ENCODE measurements at regions not wholly inside any gene's neighbourhood (a gene's known extent, or its start where the extent isn't known, plus 50 kb on each side); places are given as distances from the start of the nearest gene placed in this dataset.

DNA sequence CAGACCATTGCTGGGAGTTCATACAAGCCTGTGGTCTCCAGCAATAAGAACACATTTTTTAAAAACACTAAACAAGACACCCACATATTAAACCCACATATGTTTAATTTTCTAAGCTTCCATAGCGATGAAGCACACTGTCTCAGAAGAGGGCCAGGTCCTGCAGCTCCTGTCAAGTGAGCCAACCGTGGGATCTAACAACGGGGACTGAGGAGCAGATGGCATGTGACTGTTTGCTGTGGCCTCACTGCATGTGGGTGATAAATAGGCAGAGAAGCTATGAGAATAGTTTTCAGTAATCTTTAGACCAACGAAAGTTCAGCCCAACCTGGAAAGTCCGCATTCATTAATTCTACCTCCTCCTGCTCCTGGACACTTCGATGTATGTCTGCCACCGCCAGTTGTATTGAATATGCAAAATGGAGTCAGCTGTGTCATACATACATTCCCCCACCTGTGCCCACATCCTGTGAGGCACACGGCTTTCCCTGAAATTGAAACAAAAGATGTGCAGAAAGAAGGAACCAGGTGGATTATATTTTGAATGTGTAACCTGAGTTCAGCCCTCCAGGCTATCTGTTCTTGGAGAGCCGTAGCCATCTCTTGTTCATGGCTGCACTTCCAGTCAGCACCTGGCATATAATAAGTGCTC, 88.2 kb downstream of the MIS18A start:
- TF ChIP-seq, protein P1, sequence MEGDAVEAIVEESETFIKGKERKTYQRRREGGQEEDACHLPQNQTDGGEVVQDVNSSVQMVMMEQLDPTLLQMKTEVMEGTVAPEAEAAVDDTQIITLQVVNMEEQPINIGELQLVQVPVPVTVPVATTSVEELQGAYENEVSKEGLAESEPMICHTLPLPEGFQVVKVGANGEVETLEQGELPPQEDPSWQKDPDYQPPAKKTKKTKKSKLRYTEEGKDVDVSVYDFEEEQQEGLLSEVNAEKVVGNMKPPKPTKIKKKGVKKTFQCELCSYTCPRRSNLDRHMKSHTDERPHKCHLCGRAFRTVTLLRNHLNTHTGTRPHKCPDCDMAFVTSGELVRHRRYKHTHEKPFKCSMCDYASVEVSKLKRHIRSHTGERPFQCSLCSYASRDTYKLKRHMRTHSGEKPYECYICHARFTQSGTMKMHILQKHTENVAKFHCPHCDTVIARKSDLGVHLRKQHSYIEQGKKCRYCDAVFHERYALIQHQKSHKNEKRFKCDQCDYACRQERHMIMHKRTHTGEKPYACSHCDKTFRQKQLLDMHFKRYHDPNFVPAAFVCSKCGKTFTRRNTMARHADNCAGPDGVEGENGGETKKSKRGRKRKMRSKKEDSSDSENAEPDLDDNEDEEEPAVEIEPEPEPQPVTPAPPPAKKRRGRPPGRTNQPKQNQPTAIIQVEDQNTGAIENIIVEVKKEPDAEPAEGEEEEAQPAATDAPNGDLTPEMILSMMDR (IDR thresholded peaks at IDR 0.05; ENCODE audit: borderline replicate concordance): no peak
- intact Hi-C loops (cut with micrococcal nuclease): no loop called here

DNA sequence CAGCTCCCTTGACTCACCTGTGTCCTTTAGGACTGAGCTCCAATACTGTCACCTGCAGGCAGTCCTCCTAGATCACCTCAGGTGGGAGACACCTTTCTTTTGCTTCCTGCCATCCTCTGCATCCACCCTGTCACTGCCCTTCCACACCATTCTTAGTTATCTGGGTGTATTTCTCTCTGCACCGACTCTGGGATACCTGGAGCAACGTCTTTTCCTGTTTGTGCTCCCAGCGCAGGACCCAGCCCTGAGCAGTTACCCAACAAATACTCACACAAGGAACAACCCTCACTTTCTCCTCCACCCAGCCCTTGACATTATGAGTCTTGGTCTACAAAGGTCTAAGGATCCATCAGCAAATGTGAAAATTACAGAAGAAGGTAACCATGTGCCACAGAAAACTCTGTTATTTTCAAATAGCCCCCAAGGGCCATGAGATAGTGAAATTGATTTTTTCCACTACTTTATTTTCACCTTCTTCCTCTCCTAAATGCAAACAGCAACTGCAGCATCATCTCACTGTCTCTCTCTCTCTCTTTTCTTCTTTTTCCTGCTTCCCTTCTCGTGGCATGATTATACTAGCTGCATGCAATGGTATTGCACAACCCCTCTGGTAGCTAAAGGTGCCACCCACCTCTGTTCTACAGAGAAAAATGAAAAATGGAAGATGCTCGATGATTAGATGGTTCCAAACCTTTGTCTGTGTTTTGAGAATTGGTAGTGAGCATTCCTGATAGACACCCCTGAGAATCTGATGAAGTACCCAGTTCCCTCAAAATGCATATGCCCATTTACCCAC, 89.0 kb downstream of the MIS18A start:
- TF ChIP-seq, protein P1 (IDR thresholded peaks at IDR 0.05; ENCODE audit: borderline replicate concordance): no peak
- DNase-seq: no peak
- Histone ChIP-seq H3K4me1 (peaks cover 6% of the 10 kb centered on the region), H3K9me3 (replicated peaks) (no peaks in the 10 kb centered on the region), H3K4me3 (no peak overlapping the region), H3K36me3 (no peaks in the 10 kb centered on the region), H3K27me3 (ENCODE audit: low read depth) (no peaks in the 10 kb centered on the region), H3K27ac (replicated peaks) (no peak overlapping the region)
- intact Hi-C loops (cut with micrococcal nuclease): no loop called here

More for the DNA sequence above, 88.2 kb downstream of the MIS18A start:
- Histone ChIP-seq H3K36me3 (no peaks in the 10 kb centered on the region), H3K4me3 (no peak overlapping the region), H3K27me3 (ENCODE audit: low read depth) (no peaks in the 10 kb centered on the region), H3K9me3 (replicated peaks) (no peaks in the 10 kb centered on the region), H3K27ac (replicated peaks) (no peak overlapping the region), H3K4me1 (peaks cover 6% of the 10 kb centered on the region)
- DNase-seq: no peak

DNA sequence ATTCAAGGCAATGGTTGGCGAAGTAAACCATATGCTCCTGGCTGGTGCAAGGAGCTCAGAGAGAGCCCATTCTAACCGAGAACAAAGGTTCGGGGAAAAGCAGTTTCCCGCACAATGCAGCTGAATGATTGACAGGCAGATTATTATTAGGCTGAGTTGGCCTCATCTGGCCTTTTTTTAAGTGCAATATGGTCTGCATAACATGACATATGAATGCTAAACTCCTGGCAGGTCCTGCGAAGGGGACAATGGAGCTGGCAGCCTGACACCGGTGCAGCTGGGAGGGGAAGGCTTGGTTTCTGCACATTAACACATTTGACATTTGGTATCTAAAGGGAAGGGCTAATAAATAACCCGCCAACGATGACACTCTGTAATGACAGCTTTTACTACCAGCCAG, 92.0 kb downstream of the MIS18A start:
- H3K27me3 ChIP-seq (ENCODE audit: low read depth): no peaks in the 10 kb centered on the region
- no peak for DNase-seq

DNA sequence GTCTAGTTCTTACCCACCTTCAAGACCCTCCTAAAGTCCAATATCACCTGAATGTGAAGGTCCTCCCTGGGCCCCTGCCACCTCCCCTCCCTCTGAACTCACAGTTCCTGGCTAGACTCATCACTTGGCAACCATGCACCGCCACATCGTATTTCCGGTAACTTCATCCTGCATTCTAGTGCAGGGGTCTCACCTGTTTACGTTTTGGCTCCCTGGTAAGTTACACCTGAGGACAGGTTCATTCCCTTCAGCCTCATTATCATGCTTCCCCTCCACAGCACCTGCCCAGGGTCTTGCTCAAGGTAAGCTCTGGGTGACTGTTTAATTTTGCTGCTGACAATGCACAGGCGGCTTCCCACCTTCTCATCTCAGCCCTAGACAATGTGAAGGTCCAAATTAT, 93.1 kb downstream of the MIS18A start:
- Histone ChIP-seq H3K4me1 (peaks cover 6% of the 10 kb centered on the region), H3K4me3 (no peak overlapping the region), H3K36me3 (no peaks in the 10 kb centered on the region), H3K27me3 (ENCODE audit: low read depth) (no peaks in the 10 kb centered on the region), H3K9me3 (replicated peaks) (no peaks in the 10 kb centered on the region), H3K27ac (replicated peaks) (no peak overlapping the region)
- intact Hi-C loops (cut with micrococcal nuclease): no loop called here
- TF ChIP-seq, protein P1 (IDR thresholded peaks at IDR 0.05; ENCODE audit: borderline replicate concordance): no peak
- DNase-seq: no peak

More for the DNA sequence above, 92.0 kb downstream of the MIS18A start:
- Histone ChIP-seq H3K27ac (replicated peaks) (no peak overlapping the region), H3K4me1 (peaks cover 6% of the 10 kb centered on the region), H3K36me3 (no peaks in the 10 kb centered on the region), H3K4me3 (no peak overlapping the region), H3K9me3 (replicated peaks) (no peaks in the 10 kb centered on the region)
- TF ChIP-seq, protein P1 (IDR thresholded peaks at IDR 0.05; ENCODE audit: borderline replicate concordance): no peak
- intact Hi-C loops (cut with micrococcal nuclease): no loop called here

DNA sequence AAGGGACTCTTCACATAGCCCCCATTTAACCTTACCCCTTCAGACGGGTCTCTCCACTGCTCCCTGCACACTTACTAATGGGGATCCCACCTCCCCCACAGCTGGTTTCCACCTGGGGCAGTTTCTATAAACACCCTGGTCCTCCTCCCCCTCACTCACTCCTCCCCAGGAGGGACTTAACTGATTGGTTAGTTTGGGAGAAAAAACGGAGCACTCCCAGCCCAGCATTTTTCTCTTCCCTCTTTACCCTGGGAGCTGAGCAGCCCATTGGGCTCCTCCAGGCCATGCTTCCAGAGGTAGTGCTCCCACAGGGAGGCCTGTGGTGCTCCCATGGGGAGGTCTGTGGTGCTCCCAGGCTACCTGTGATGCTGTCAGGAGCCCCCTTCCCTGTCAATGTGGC, 93.7 kb downstream of the MIS18A start:
- TF ChIP-seq, protein P1 (IDR thresholded peaks at IDR 0.05; ENCODE audit: borderline replicate concordance): no peak
- Histone ChIP-seq H3K9me3 (replicated peaks) (no peaks in the 10 kb centered on the region), H3K4me3 (no peak overlapping the region), H3K27me3 (ENCODE audit: low read depth) (no peaks in the 10 kb centered on the region), H3K36me3 (no peaks in the 10 kb centered on the region), H3K27ac (replicated peaks) (no peak overlapping the region), H3K4me1 (peaks cover 6% of the 10 kb centered on the region)
- DNase-seq: no peak
- intact Hi-C loops (cut with micrococcal nuclease): no loop called here

All from left ventricle myocardium inferior (tissue), 1 donor.